MM.1S (cell line): ENCODE measurements at regions not wholly inside any gene's neighbourhood (a gene's known extent, or its start where the extent isn't known, plus 50 kb on each side); places are given as distances from the start of the nearest gene placed in this dataset.

Source experiments
- DNase-seq: peaks from one replicate; pipeline ENCODE4 v3.0.0-alpha.2; 2015
- H2AFZ ChIP-seq: fragments of 300-600 bp; sonication (generic); 2 replicates; pipeline ENCODE4 v1.6.0; 2016; ENCODE audit warnings: antibody characterized with exemption, low read length
- H3F3A ChIP-seq: fragments of 300-600 bp; sonication (generic); 2 replicates; pipeline ENCODE4 v1.6.1; 2016; ENCODE audit warnings: mild to moderate bottlenecking, antibody characterized with exemption, low read length, moderate library complexity, mixed read lengths; ENCODE audit not compliant: insufficient read depth
- H3K27ac ChIP-seq: fragments of 300-600 bp; sonication (generic); 2 replicates; pipeline ENCODE4 v1.5.1; 2016; ENCODE audit warnings: mild to moderate bottlenecking, low read length
- H3K27me3 ChIP-seq: fragments of 300-600 bp; sonication (generic); replicated peaks from 2 replicates; pipeline ENCODE4 v1.6.0; 2016; ENCODE audit warnings: low read length; ENCODE audit not compliant: insufficient read depth
- H3K36me3 ChIP-seq: fragments of 300-600 bp; sonication (generic); replicated peaks from 2 replicates; pipeline ENCODE4 v1.6.1; 2016; ENCODE audit warnings: mild to moderate bottlenecking, low read length, mixed read lengths; ENCODE audit not compliant: insufficient read depth
- H3K4me1 ChIP-seq: fragments of 300-600 bp; sonication (generic); 2 replicates; pipeline ENCODE4 v1.6.1; 2016; ENCODE audit warnings: low read length, mixed read lengths
- H3K4me2 ChIP-seq: fragments of 300-600 bp; sonication (generic); 2 replicates; pipeline ENCODE4 v1.6.0; 2016; ENCODE audit warnings: low read depth, low read length
- H3K4me3 ChIP-seq: fragments of 300-600 bp; sonication (generic); 2 replicates; pipeline ENCODE4 v1.5.1; 2016; ENCODE audit warnings: low read length, mixed read lengths
- H3K79me2 ChIP-seq: fragments of 300-600 bp; sonication (generic); 2 replicates; pipeline ENCODE4 v1.6.1; 2016; ENCODE audit warnings: mixed run types, low read length, mixed read lengths
- H3K9ac ChIP-seq: fragments of 300-600 bp; sonication (generic); 2 replicates; pipeline ENCODE4 v1.6.1; 2016; ENCODE audit warnings: low read length, mixed read lengths
- H3K9me2 ChIP-seq: fragments of 300-600 bp; sonication (generic); replicated peaks from 2 replicates; pipeline ENCODE4 v1.6.1; 2016; ENCODE audit warnings: mild to moderate bottlenecking, low read length, mixed read lengths; ENCODE audit not compliant: insufficient read depth
- H3K9me3 ChIP-seq: fragments of 300-600 bp; sonication (generic); replicated peaks from 2 replicates; pipeline ENCODE4 v1.6.1; 2016; ENCODE audit warnings: mild to moderate bottlenecking, low read length, mixed read lengths; ENCODE audit not compliant: insufficient read depth
- H4K20me1 ChIP-seq: fragments of 300-600 bp; sonication (generic); 2 replicates; pipeline ENCODE4 v1.6.1; 2016; ENCODE audit warnings: mild to moderate bottlenecking, low read length, moderate library complexity, mixed read lengths; ENCODE audit not compliant: insufficient read depth
- CTCF ChIP-seq: fragments of 300-600 bp; sonication (generic); IDR thresholded peaks from 2 replicates; pipeline ENCODE4 v1.5.1; 2016; ENCODE audit warnings: antibody characterized with exemption, low read length, mixed read lengths
- EZH2 ChIP-seq: fragments of 300-600 bp; sonication (generic); optimal IDR thresholded peaks from 2 replicates; pipeline ENCODE3; 2017; ENCODE audit warnings: low read depth, mild to moderate bottlenecking, antibody characterized with exemption, low read length, mixed read lengths
- EZH2phosphoT487 ChIP-seq: fragments of 300-600 bp; sonication (generic); IDR thresholded peaks from 2 replicates; pipeline ENCODE4 v1.6.1; 2018; ENCODE audit warnings: antibody characterized with exemption, low read length

DNA sequence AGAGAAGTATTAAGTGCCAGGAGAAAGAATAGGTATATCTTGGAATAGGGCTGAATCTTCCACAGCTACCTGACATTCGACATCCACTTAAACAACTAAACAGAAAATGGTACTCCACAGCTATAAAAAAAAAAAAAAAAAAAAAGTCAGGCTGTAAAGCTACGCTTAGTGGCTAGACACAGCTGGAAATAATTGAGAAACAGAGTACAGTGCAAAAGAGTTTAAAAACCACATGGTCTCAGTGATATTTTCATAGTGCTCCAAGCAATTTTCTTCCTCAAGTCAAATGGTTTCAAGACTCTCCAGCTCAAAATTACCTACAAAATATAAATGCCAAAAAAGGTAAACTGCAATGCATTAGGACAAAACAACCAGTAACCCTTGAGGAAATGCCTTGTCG lies 607.1 kb downstream of the KCNJ2 start:
- H3K36me3 ChIP-seq: no peaks in the 10 kb centered on the region
- no peaks in the 10 kb centered on the region for H4K20me1 ChIP-seq
- H3K9ac ChIP-seq: no peak overlapping the region
- no peak overlapping the region for H3K4me3 ChIP-seq
- H3K4me2 ChIP-seq: no peak overlapping the region
- no peak overlapping the region for H2AFZ ChIP-seq
- H3K9me3 ChIP-seq: no peaks in the 10 kb centered on the region
- H3K27ac ChIP-seq: no peak overlapping the region
- no peak for TF ChIP-seq EZH2
- no peak for TF ChIP-seq EZH2phosphoT487
- no peak for TF ChIP-seq CTCF
- DNase-seq: no peak
- no peaks in the 10 kb centered on the region for H3K9me2 ChIP-seq
- no peaks in the 10 kb centered on the region for H3K4me1 ChIP-seq
- no peaks in the 10 kb centered on the region for H3K27me3 ChIP-seq
- H3F3A ChIP-seq: no peaks in the 10 kb centered on the region
- no peaks in the 10 kb centered on the region for H3K79me2 ChIP-seq

DNA sequence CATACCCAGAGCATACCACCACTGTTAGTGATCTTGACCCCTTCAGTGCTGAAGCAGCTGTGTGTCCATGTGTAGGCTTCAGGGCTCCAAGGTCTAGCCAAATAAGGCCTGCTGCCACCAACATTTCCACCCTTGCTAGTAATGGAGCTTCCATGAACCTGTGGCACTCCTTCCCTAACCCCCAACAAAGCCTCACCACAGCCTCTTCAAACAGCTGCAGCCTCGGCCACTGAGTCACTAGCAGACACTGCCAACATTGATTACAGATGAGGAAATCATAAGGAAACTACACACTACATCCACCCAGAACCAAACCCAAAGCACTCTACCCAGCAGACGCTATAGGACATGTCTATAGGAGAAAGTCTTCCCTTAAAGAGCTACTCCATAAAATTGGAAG lies 610.7 kb downstream of the KCNJ2 start:
- Histone ChIP-seq H3K4me3 (no peak overlapping the region), H3K27ac (no peak overlapping the region), H3K9me2 (no peaks in the 10 kb centered on the region), H3K9me3 (no peaks in the 10 kb centered on the region), H2AFZ (no peak overlapping the region), H3K79me2 (no peaks in the 10 kb centered on the region), H3K9ac (no peak overlapping the region), H3K4me1 (no peaks in the 10 kb centered on the region), H3K4me2 (no peak overlapping the region), H4K20me1 (no peaks in the 10 kb centered on the region), H3K27me3 (no peaks in the 10 kb centered on the region), H3F3A (no peaks in the 10 kb centered on the region), H3K36me3 (no peaks in the 10 kb centered on the region)
- no peak for DNase-seq
- TF ChIP-seq EZH2phosphoT487: no peak
- no peak for TF ChIP-seq CTCF
- no peak for TF ChIP-seq EZH2

- Histone ChIP-seq H3K4me1 (no peaks in the 10 kb centered on the region), H3K9me3 (no peaks in the 10 kb centered on the region), H2AFZ (no peak overlapping the region), H3K27ac (no peak overlapping the region), H3K9me2 (no peaks in the 10 kb centered on the region), H3K79me2 (no peaks in the 10 kb centered on the region), H3K4me2 (no peak overlapping the region), H3K4me3 (no peak overlapping the region), H3K9ac (no peak overlapping the region), H4K20me1 (no peaks in the 10 kb centered on the region), H3K27me3 (no peaks in the 10 kb centered on the region), H3F3A (no peaks in the 10 kb centered on the region), H3K36me3 (no peaks in the 10 kb centered on the region)
- TF ChIP-seq EZH2phosphoT487: no peak
- TF ChIP-seq CTCF: no peak
- no peak for TF ChIP-seq EZH2
- no peak for DNase-seq
Observed at GRCh38 chr17:70786081-70786480, 616.7 kb downstream of the KCNJ2 start.
